ENCODE measurements at regions not wholly inside any gene's neighbourhood (a gene's known extent, or its start where the extent isn't known, plus 50 kb on each side); places are given as distances from the start of the nearest gene placed in this dataset.

- no peak for TF ChIP-seq TCF12 (IDR thresholded peaks at IDR 0.05; ENCODE audit: low read depth, low read length)
- TF ChIP-seq POLR2AphosphoS5 (IDR thresholded peaks at IDR 0.05; ENCODE audit: low read depth, low read length) = no peak
- no peak for TF ChIP-seq CTCF (IDR thresholded peaks at IDR 0.05; ENCODE audit: control extremely low read depth in 1 of 3, insufficient read depth in 1 of 3, low read depth in 1 of 3, low read length in 3 of 3)
- TF ChIP-seq EGR1 (IDR thresholded peaks at IDR 0.05; ENCODE audit: borderline replicate concordance, low read depth, low read length) = no peak
- TF ChIP-seq SIN3A (conservative IDR thresholded peaks at IDR 0.05 in 1 of 2, IDR thresholded peaks at IDR 0.05 in 1 of 2; ENCODE audit: low read depth in 1 of 2, low read length in 2 of 2) = no peak
- no peak for TF ChIP-seq CREB1 (IDR thresholded peaks at IDR 0.05)
- TF ChIP-seq TAF1 (IDR thresholded peaks at IDR 0.05; ENCODE audit: low read depth, low read length) = no peak
- TF ChIP-seq CEBPB (IDR thresholded peaks at IDR 0.05; ENCODE audit: low read depth, low read length) = no peak
- no peak for TF ChIP-seq HDAC2 (IDR thresholded peaks at IDR 0.05; ENCODE audit: borderline replicate concordance in 1 of 2, low read depth in 2 of 2, low read length in 2 of 2)
Observed at GRCh38 chr2:12811916-12812315, 95.2 kb downstream of the TRIB2 start.

All from H1 (cell line).